DND-41 (cell line): ENCODE measurements at regions not wholly inside any gene's neighbourhood (a gene's known extent, or its start where the extent isn't known, plus 50 kb on each side); places are given as distances from the start of the nearest gene placed in this dataset.

ENCODE experiments used
- ATAC-seq: fragments of 200-7000 bp; cut with Tn5 transposase; 3 replicates; pipeline ENCODE4 v1.9.1; 2021; ENCODE audit warnings: low read depth; ENCODE audit not compliant: insufficient read depth
- DNase-seq: peaks from one replicate; pipeline ENCODE4 v3.0.0-alpha.2; 2020
- H2AFZ ChIP-seq: 2 replicates; pipeline ENCODE4 v1.6.0; 2012; ENCODE audit warnings: low read depth, low read length
- H3K27ac ChIP-seq: 2 replicates; pipeline ENCODE4 v1.5.1; 2012; ENCODE audit warnings: low read length, inconsistent platforms
- H3K27me3 ChIP-seq: fragments of 200-600 bp; sonication (generic); 2 replicates; pipeline ENCODE4 v1.6.0; 2012; ENCODE audit warnings: low read length, mild to moderate bottlenecking, inconsistent platforms; ENCODE audit not compliant: insufficient read depth, poor library complexity
- H3K36me3 ChIP-seq: 2 replicates; pipeline ENCODE4 v1.5.1; 2012; ENCODE audit warnings: low read length, inconsistent platforms; ENCODE audit not compliant: insufficient read depth
- H3K4me1 ChIP-seq: 2 replicates; pipeline ENCODE4 v1.5.1; 2012; ENCODE audit warnings: mild to moderate bottlenecking, low read length; ENCODE audit not compliant: insufficient read depth
- H3K4me2 ChIP-seq: 2 replicates; pipeline ENCODE4 v1.6.0; 2012; ENCODE audit warnings: mild to moderate bottlenecking, moderate library complexity, low read length, inconsistent platforms; ENCODE audit not compliant: insufficient read depth
- H3K4me3 ChIP-seq, 2 experiments: fragments of 200-600 bp in 1 of 2; shearing (Covaris generic) in 1 of 2; 2 replicates each; pipeline ENCODE4 v1.5.1; 2012 to 2016; ENCODE audit warnings: inconsistent platforms in 2 of 2, low read length in 2 of 2, mild to moderate bottlenecking in 2 of 2, low read depth in 1 of 2, moderate library complexity in 1 of 2
- H3K79me2 ChIP-seq: 2 replicates; pipeline ENCODE4 v1.6.0; 2012; ENCODE audit warnings: low read length, inconsistent platforms; ENCODE audit not compliant: insufficient read depth
- H3K9ac ChIP-seq: 2 replicates; pipeline ENCODE4 v1.6.0; 2012; ENCODE audit warnings: low read depth, mild to moderate bottlenecking, inconsistent platforms, low read length, moderate library complexity
- H3K9me3 ChIP-seq: 2 replicates; pipeline ENCODE4 v1.5.1; 2012; ENCODE audit warnings: low read length, moderate library complexity, mild to moderate bottlenecking, inconsistent platforms; ENCODE audit not compliant: insufficient read depth, severe bottlenecking
- H4K20me1 ChIP-seq: 2 replicates; pipeline ENCODE4 v1.6.0; 2012; ENCODE audit warnings: low read length; ENCODE audit not compliant: insufficient read depth
- CTCF ChIP-seq: IDR thresholded peaks from 2 replicates; pipeline ENCODE4 v1.5.1; 2012; ENCODE audit warnings: borderline replicate concordance, low read length, moderate library complexity, mild to moderate bottlenecking; ENCODE audit not compliant: poor library complexity, severe bottlenecking; ENCODE audit errors: extremely low read depth
- EZH2 ChIP-seq: IDR thresholded peaks from 3 replicates; pipeline ENCODE4 v1.6.1; 2012; ENCODE audit warnings: borderline replicate concordance, low read depth, mild to moderate bottlenecking, moderate library complexity, low read length, inconsistent platforms; ENCODE audit not compliant: severe bottlenecking

GRCh38 chr12:97899956-97900355 is 437.4 kb downstream of the RMST start:
- H3K27me3 ChIP-seq = no peaks in the 10 kb centered on the region
- TF ChIP-seq CTCF (no peak), EZH2 (no peak)
- no peaks in the 10 kb centered on the region for H3K79me2 ChIP-seq
- H3K9ac ChIP-seq = no peak overlapping the region
- no peak overlapping the region for H2AFZ ChIP-seq
- peaks cover 46% of the 10 kb centered on the region for H3K4me1 ChIP-seq
- DNase-seq (no peak), ATAC-seq (no peak)
- no peak overlapping the region for H3K4me2 ChIP-seq
- H3K4me3 ChIP-seq = no peak overlapping the region
- H3K9me3 ChIP-seq = no peaks in the 10 kb centered on the region
- H3K27ac ChIP-seq = no peak overlapping the region
- H3K36me3 ChIP-seq = no peaks in the 10 kb centered on the region
- no peaks in the 10 kb centered on the region for H4K20me1 ChIP-seq

- Histone ChIP-seq H3K9me3 (no peaks in the 10 kb centered on the region), H3K79me2 (no peaks in the 10 kb centered on the region), H3K4me1 (peaks cover 63% of the 10 kb centered on the region), H3K36me3 (no peaks in the 10 kb centered on the region), H3K4me2 (peak overlapping the region; percentile 41), H2AFZ (0 out of 2 replicates have a peak overlapping the region, but pooled peaks have one; percentile 22), H3K27ac (peak overlapping the region; percentile 92), H4K20me1 (no peaks in the 10 kb centered on the region), H3K27me3 (no peaks in the 10 kb centered on the region), H3K9ac (peak overlapping the region; percentile 48), H3K4me3 (0 out of 4 replicates have a peak overlapping the region, but pooled peaks of 1 of the 2 experiments have one; percentile 20)
- DNase-seq = peak; percentile 54
- TF ChIP-seq CTCF (no peak), EZH2 (no peak)
- ATAC-seq = peak; percentile 88
Observed at GRCh38 chr12:97903356-97903755, 440.8 kb downstream of the RMST start.

GRCh38 chr12:97907504-97907903 is 444.9 kb downstream of the RMST start:
- H3K9ac ChIP-seq = no peak overlapping the region
- H3K9me3 ChIP-seq = no peaks in the 10 kb centered on the region
- no peak overlapping the region for H3K27ac ChIP-seq
- TF ChIP-seq EZH2 = no peak
- no peak for TF ChIP-seq CTCF
- H3K27me3 ChIP-seq = no peaks in the 10 kb centered on the region
- H4K20me1 ChIP-seq = no peaks in the 10 kb centered on the region
- no peak for ATAC-seq
- H3K4me2 ChIP-seq = no peak overlapping the region
- no peak overlapping the region for H3K4me3 ChIP-seq
- H3K79me2 ChIP-seq = no peaks in the 10 kb centered on the region
- H2AFZ ChIP-seq = no peak overlapping the region
- peaks cover 49% of the 10 kb centered on the region for H3K4me1 ChIP-seq
- no peaks in the 10 kb centered on the region for H3K36me3 ChIP-seq
- DNase-seq = no peak

GRCh38 chr12:97910559-97910958 is 448.0 kb downstream of the RMST start:
- TF ChIP-seq EZH2 = no peak
- TF ChIP-seq CTCF = no peak
- no peak overlapping the region for H3K4me3 ChIP-seq
- no peak overlapping the region for H3K4me2 ChIP-seq
- H3K79me2 ChIP-seq = no peaks in the 10 kb centered on the region
- no peak for DNase-seq
- H3K9ac ChIP-seq = no peak overlapping the region
- H3K9me3 ChIP-seq = no peaks in the 10 kb centered on the region
- peaks cover 19% of the 10 kb centered on the region for H3K4me1 ChIP-seq
- no peaks in the 10 kb centered on the region for H4K20me1 ChIP-seq
- H3K27ac ChIP-seq = no peak overlapping the region
- H3K27me3 ChIP-seq = no peaks in the 10 kb centered on the region
- no peak for ATAC-seq
- no peaks in the 10 kb centered on the region for H3K36me3 ChIP-seq
- no peak overlapping the region for H2AFZ ChIP-seq
